CD4-positive, alpha-beta T cell (primary cell): ENCODE measurements at regions not wholly inside any gene's neighbourhood (a gene's known extent, or its start where the extent isn't known, plus 50 kb on each side); places are given as distances from the start of the nearest gene placed in this dataset.
"Not testable (repeated sequence)": the region's sequence is repeated elsewhere in the genome, so short reads cannot be mapped to it uniquely, and the experiment has no call there.

Experiments used
- ATAC-seq: fragments of 200-7000 bp; cut with Tn5 transposase; one replicate; pipeline ENCODE4 v1.10.0; 2022; ENCODE audit warnings: mild to moderate bottlenecking; ENCODE audit not compliant: poor library complexity
- CTCF ChIA-PET: fragments of 350-600 bp; sonication (Branson Sonifier 250); formaldehyde crosslinking; loops from one replicate; lab custom pipeline; 2021; ENCODE audit warnings: antibody characterized with exemption, inconsistent platforms; lab: Charles Lee
- POLR2A ChIA-PET: fragments of 350-600 bp; sonication (Branson Sonifier 250); formaldehyde crosslinking; loops from one replicate; lab custom pipeline; 2021; ENCODE audit warnings: antibody characterized with exemption, inconsistent platforms; lab: Charles Lee
- DNase-seq, 14 experiments: peaks; one replicate each; pipeline ENCODE4 v3.0.0-alpha.2; 2013 to 2020; ENCODE audit warnings: mixed read lengths in 2 of 14
- H3K27ac ChIP-seq, 2 donors: one replicate each; pipeline versions ENCODE4 v1.5.1 to v1.7.0; 2013; ENCODE audit warnings: low read length in 2 of 2, low read depth in 1 of 2, mild to moderate bottlenecking in 1 of 2
- H3K27me3 ChIP-seq, 2 experiments: 1 replicate in 1 of 2; 2 replicates in 1 of 2; pipeline versions ENCODE4 v1.6.1 to v1.7.0; 2013; ENCODE audit warnings: low read length in 2 of 2, control low read depth in 1 of 2, mild to moderate bottlenecking in 1 of 2, moderate library complexity in 1 of 2; ENCODE audit not compliant: insufficient read depth in 2 of 2, control insufficient read depth in 1 of 2
- H3K36me3 ChIP-seq: one replicate; pipeline ENCODE4 v1.6.1; 2013; ENCODE audit warnings: low read length, control low read depth; ENCODE audit not compliant: insufficient read depth
- H3K4me1 ChIP-seq: one replicate; pipeline ENCODE4 v1.6.1; 2013; ENCODE audit warnings: low read length, control low read depth; ENCODE audit not compliant: insufficient read depth
- H3K4me3 ChIP-seq: one replicate; pipeline ENCODE4 v1.5.1; 2013; ENCODE audit warnings: mild to moderate bottlenecking, low read length, moderate library complexity
- H3K9me3 ChIP-seq, 2 experiments: 1 replicate in 1 of 2; 2 replicates in 1 of 2; pipeline versions ENCODE4 v1.6.1 to v1.7.0; 2013; ENCODE audit warnings: low read length in 2 of 2, mild to moderate bottlenecking in 2 of 2, control low read depth in 1 of 2, moderate library complexity in 1 of 2; ENCODE audit not compliant: control insufficient read depth in 1 of 2, insufficient read depth in 1 of 2
- H3K27ac Mint-ChIP-seq: one replicate; pipeline ENCODE4 v1.8.0; 2020; ENCODE audit warnings: mixed read lengths
- H3K27me3 Mint-ChIP-seq: one replicate; pipeline ENCODE4 v1.8.0; 2021; ENCODE audit warnings: mixed read lengths
- H3K36me3 Mint-ChIP-seq: one replicate; pipeline ENCODE4 v1.8.0; 2021; ENCODE audit warnings: low read depth, mixed read lengths
- H3K4me1 Mint-ChIP-seq: one replicate; pipeline ENCODE4 v1.8.0; 2021; ENCODE audit warnings: low read depth, mixed read lengths
- H3K4me3 Mint-ChIP-seq: one replicate; pipeline ENCODE4 v1.8.0; 2020; ENCODE audit warnings: mild to moderate bottlenecking, mixed read lengths
- H3K9me3 Mint-ChIP-seq: one replicate; pipeline ENCODE4 v1.8.0; 2020; ENCODE audit warnings: mixed read lengths
- CTCF ChIP-seq: fragments of 200-600 bp; IDR thresholded peaks from one replicate; pipeline ENCODE4 v1.8.0; 2022; ENCODE audit warnings: antibody characterized with exemption, mild to moderate bottlenecking
- intact Hi-C, 2 experiments: fragments of 100-400 bp; cut with DNase I in 1 of 2; cut with micrococcal nuclease in 1 of 2; formaldehyde crosslinking; loops; one replicate each; pipeline versions ENCODE4 v1.15.1 to v1.9.0; 2023 to 2025; cut with DNase I, micrococcal nuclease

- POLR2A ChIA-PET: no interaction called here
- no peaks in the 10 kb centered on the region for H3K4me1 ChIP-seq
- peaks cover 0 to 3% of the 10 kb centered on the region in 2 experiments for H3K9me3 ChIP-seq
- Mint-ChIP-seq H3K4me3 (no peak overlapping the region), H3K27ac (no peak overlapping the region), H3K27me3 (no peaks in the 10 kb centered on the region), H3K36me3 (no peaks in the 10 kb centered on the region), H3K9me3 (peaks cover 6% of the 10 kb centered on the region), H3K4me1 (no peaks in the 10 kb centered on the region)
- DNase-seq (no peak), ATAC-seq (no peak)
- intact Hi-C loops: no loop called here
- H3K36me3 ChIP-seq: no peaks in the 10 kb centered on the region
- no peak overlapping the region for H3K4me3 ChIP-seq
- CTCF ChIA-PET: no interaction called here
- H3K27me3 ChIP-seq: no peaks in the 10 kb centered on the region
- TF ChIP-seq CTCF: no peak
- H3K27ac ChIP-seq: no peak overlapping the region
Measured at GRCh38 chr16:5753381-5753780, 655.8 kb upstream of the EEF2KMT start.

- no peaks in the 10 kb centered on the region for H3K27me3 Mint-ChIP-seq
- no peaks in the 10 kb centered on the region for H3K4me1 Mint-ChIP-seq
Measured at GRCh38 chr16:5751216-5751615, 653.6 kb upstream of the EEF2KMT start.

GRCh38 chr16:5750439-5750838 lies 652.8 kb upstream of the EEF2KMT start:
- H3K36me3 Mint-ChIP-seq, H3K27me3 Mint-ChIP-seq, H3K27ac ChIP-seq, CTCF ChIA-PET, H3K4me3 Mint-ChIP-seq, H3K9me3 Mint-ChIP-seq, intact Hi-C loops, H3K27me3 ChIP-seq, H3K9me3 ChIP-seq, H3K4me3 ChIP-seq, H3K4me1 Mint-ChIP-seq, H3K36me3 ChIP-seq, H3K27ac Mint-ChIP-seq, DNase-seq, H3K4me1 ChIP-seq, ATAC-seq, POLR2A ChIA-PET: not testable (repeated sequence)

More at GRCh38 chr16:5751216-5751615, 653.6 kb upstream of the EEF2KMT start:
- peaks cover 0 to 3% of the 10 kb centered on the region in 2 experiments for H3K9me3 ChIP-seq
- Mint-ChIP-seq H3K9me3 (peaks cover 5% of the 10 kb centered on the region), H3K36me3 (no peaks in the 10 kb centered on the region), H3K27ac (no peak overlapping the region), H3K4me3 (no peak overlapping the region)
- H3K27ac ChIP-seq: no peak overlapping the region
- H3K4me3 ChIP-seq: no peak overlapping the region
- no peak for TF ChIP-seq CTCF
- intact Hi-C loops: no loop called here
- POLR2A ChIA-PET: no interaction called here
- ATAC-seq (no peak), DNase-seq (no peak)
- CTCF ChIA-PET: no interaction called here
- H3K36me3 ChIP-seq: no peaks in the 10 kb centered on the region
- H3K4me1 ChIP-seq: no peaks in the 10 kb centered on the region
- H3K27me3 ChIP-seq: no peaks in the 10 kb centered on the region

GRCh38 chr16:5738586-5738985 lies 641.0 kb upstream of the EEF2KMT start:
- no peak overlapping the region for H3K27ac Mint-ChIP-seq
- no peaks in the 10 kb centered on the region for H3K36me3 Mint-ChIP-seq
- no peak for ATAC-seq
- no peak for TF ChIP-seq CTCF
- H3K4me3 Mint-ChIP-seq: no peak overlapping the region
- Histone ChIP-seq H3K27ac (no peak overlapping the region), H3K36me3 (no peaks in the 10 kb centered on the region), H3K4me3 (no peak overlapping the region), H3K27me3 (no peaks in the 10 kb centered on the region), H3K9me3 (peaks cover 0 to 24% of the 10 kb centered on the region in 2 experiments), H3K4me1 (no peaks in the 10 kb centered on the region)
- ChIA-PET CTCF (interaction anchor here (0.9 kb wide), 1 partner anchor 10 kb away, joined by 3 read pairs; no protein-coding TSS in a partner anchor), POLR2A (no interaction called here)
- H3K27me3 Mint-ChIP-seq: no peaks in the 10 kb centered on the region
- H3K4me1 Mint-ChIP-seq: no peaks in the 10 kb centered on the region
- intact Hi-C loops: no loop called here
- peaks cover 10% of the 10 kb centered on the region for H3K9me3 Mint-ChIP-seq
- no peak for DNase-seq
